CD14-positive monocyte (primary cell): ENCODE measurements at regions not wholly inside any gene's neighbourhood (a gene's known extent, or its start where the extent isn't known, plus 50 kb on each side); places are given as distances from the start of the nearest gene placed in this dataset.

ENCODE experiments used
- DNase-seq, 3 donors: peaks; one replicate each; pipeline ENCODE4 v3.0.0-alpha.2; 2011 to 2022
- H2AFZ ChIP-seq: 2 replicates; pipeline ENCODE4 v1.6.0; 2012; ENCODE audit warnings: mild to moderate bottlenecking, low read depth, low read length, inconsistent platforms; ENCODE audit not compliant: insufficient read depth, poor library complexity, severe bottlenecking
- H3K27ac ChIP-seq, 2 donors: 1 replicate in 1 of 2; 2 replicates in 1 of 2; pipeline ENCODE4 v1.5.1; 2012 to 2013; ENCODE audit warnings: low read length in 2 of 2, control low read depth in 1 of 2, inconsistent platforms in 1 of 2, low read depth in 1 of 2, mild to moderate bottlenecking in 1 of 2
- H3K27me3 ChIP-seq, 2 donors: one replicate each; pipeline versions ENCODE4 v1.6.0 to v1.6.1; 2011 to 2013; ENCODE audit warnings: low read length in 2 of 2; ENCODE audit not compliant: control insufficient read depth in 2 of 2, insufficient read depth in 2 of 2
- H3K36me3 ChIP-seq, 2 donors: replicated peaks in 1 of 2; 1 replicate in 1 of 2; 2 replicates in 1 of 2; pipeline versions ENCODE4 v1.5.1 to v1.6.1; 2012 to 2013; ENCODE audit warnings: low read length in 2 of 2, control low read depth in 1 of 2, inconsistent platforms in 1 of 2, mild to moderate bottlenecking in 1 of 2; ENCODE audit not compliant: insufficient read depth in 2 of 2, control insufficient read depth in 1 of 2
- H3K4me1 ChIP-seq, 2 donors: 1 replicate in 1 of 2; 2 replicates in 1 of 2; pipeline versions ENCODE4 v1.5.1 to v1.6.1; 2012 to 2013; ENCODE audit warnings: low read length in 2 of 2, control low read depth in 1 of 2, inconsistent platforms in 1 of 2, mild to moderate bottlenecking in 1 of 2, moderate library complexity in 1 of 2; ENCODE audit not compliant: insufficient read depth in 2 of 2, control insufficient read depth in 1 of 2
- H3K4me2 ChIP-seq: replicated peaks from 2 replicates; pipeline ENCODE3; 2012; ENCODE audit warnings: low read length, moderate library complexity, mild to moderate bottlenecking; ENCODE audit not compliant: poor library complexity, severe bottlenecking; ENCODE audit errors: extremely low read depth
- H3K4me3 ChIP-seq, 3 experiments: fragments of 200-600 bp in 1 of 3; sonication (generic) in 1 of 3; replicated peaks in 1 of 3; 1 replicate in 2 of 3; 2 replicates in 1 of 3; pipeline ENCODE4 v1.5.1; 2011 to 2013; ENCODE audit warnings: low read length in 3 of 3, mild to moderate bottlenecking in 3 of 3, control low read depth in 2 of 3, low read depth in 2 of 3, inconsistent platforms in 1 of 3, moderate library complexity in 1 of 3
- H3K79me2 ChIP-seq: 2 replicates; pipeline ENCODE4 v1.6.0; 2012; ENCODE audit warnings: mild to moderate bottlenecking, control low read depth, inconsistent platforms, low read length, moderate library complexity; ENCODE audit not compliant: insufficient read depth
- H3K9ac ChIP-seq: 2 replicates; pipeline ENCODE4 v1.6.0; 2017; ENCODE audit warnings: low read length, mild to moderate bottlenecking; ENCODE audit not compliant: insufficient read depth, poor library complexity, severe bottlenecking
- H3K9me3 ChIP-seq, 2 donors: replicated peaks in 1 of 2; 1 replicate in 1 of 2; 2 replicates in 1 of 2; pipeline versions ENCODE4 v1.5.1 to v1.6.1; 2012 to 2013; ENCODE audit warnings: low read length in 2 of 2, control low read depth in 1 of 2; ENCODE audit not compliant: control insufficient read depth in 1 of 2, insufficient read depth in 1 of 2
- H4K20me1 ChIP-seq: 2 replicates; pipeline ENCODE4 v1.6.0; 2012; ENCODE audit warnings: mild to moderate bottlenecking, low read length, control low read depth, moderate library complexity; ENCODE audit not compliant: insufficient read depth
- H3K27ac Mint-ChIP-seq, 7 donors: one replicate each; pipeline ENCODE4 v1.8.0; 2020; ENCODE audit warnings: mild to moderate bottlenecking in 7 of 7, mixed read lengths in 7 of 7, moderate library complexity in 6 of 7, inconsistent platforms in 2 of 7
- H3K27me3 Mint-ChIP-seq, 3 donors: one replicate each; pipeline ENCODE4 v1.8.0; 2021 to 2022; ENCODE audit warnings: low read depth in 3 of 3, mild to moderate bottlenecking in 3 of 3, mixed read lengths in 3 of 3, moderate library complexity in 3 of 3, inconsistent platforms in 1 of 3
- H3K36me3 Mint-ChIP-seq, 2 donors: one replicate each; pipeline ENCODE4 v1.8.0; 2020; ENCODE audit warnings: mixed read lengths in 2 of 2, inconsistent platforms in 1 of 2, mild to moderate bottlenecking in 1 of 2
- H3K4me1 Mint-ChIP-seq: one replicate; pipeline ENCODE4 v1.8.0; 2020; ENCODE audit warnings: mild to moderate bottlenecking, mixed read lengths
- H3K4me3 Mint-ChIP-seq, 2 donors: one replicate each; pipeline ENCODE4 v1.8.0; 2020; ENCODE audit warnings: mild to moderate bottlenecking in 2 of 2, mixed read lengths in 2 of 2, moderate library complexity in 1 of 2
- H3K9me3 Mint-ChIP-seq, 7 donors: one replicate each; pipeline ENCODE4 v1.8.0; 2020 to 2022; ENCODE audit warnings: mixed read lengths in 7 of 7, mild to moderate bottlenecking in 6 of 7, moderate library complexity in 6 of 7, inconsistent platforms in 2 of 7
- CTCF ChIP-seq: fragments of 200-600 bp; IDR thresholded peaks from one replicate; pipeline ENCODE4 v1.8.0; 2022; ENCODE audit warnings: antibody characterized with exemption, mild to moderate bottlenecking
- WGBS: methylation state at CpG from one replicate; pipeline ENCODE4 v1.1.5; 2013; ENCODE audit warnings: missing lambda C conversion rate; ENCODE audit not compliant: insufficient coverage; 5-methylcytosine and 5-hydroxymethylcytosine counted together
- intact Hi-C, 2 donors: fragments of 100-400 bp; cut with micrococcal nuclease; formaldehyde crosslinking; loops; one replicate each; pipeline versions ENCODE4 v1.15.0 to v1.15.1; 2023

- Histone ChIP-seq H3K79me2 (no peaks in the 10 kb centered on the region), H3K4me3 (no peak overlapping the region), H2AFZ (no peak overlapping the region), H4K20me1 (no peaks in the 10 kb centered on the region), H3K27me3 (no peaks in the 10 kb centered on the region), H3K27ac (no peak overlapping the region), H3K4me2 (no peak overlapping the region), H3K9me3 (peaks cover 11 to 23% of the 10 kb centered on the region in 2 donors), H3K4me1 (no peaks in the 10 kb centered on the region), H3K36me3 (no peaks in the 10 kb centered on the region), H3K9ac (no peak overlapping the region)
- Mint-ChIP-seq H3K27me3 (peaks cover 3 to 8% (median 3%) of the 10 kb centered on the region in 3 donors), H3K4me1 (no peaks in the 10 kb centered on the region), H3K36me3 (no peaks in the 10 kb centered on the region), H3K4me3 (no peak overlapping the region), H3K9me3 (peaks cover 22 to 35% (median 31%) of the 10 kb centered on the region in 7 donors), H3K27ac (no peak overlapping the region)
- DNase-seq: no peak
- TF ChIP-seq CTCF: no peak
- WGBS: 95% methylated on average over 4 of the region's 4 CpGs
- intact Hi-C loops: no loop called here
Observed at GRCh38 chr10:78327778-78328591, 294.3 kb downstream of the RPS24 start.

- peaks cover 2 to 8% (median 3%) of the 10 kb centered on the region in 3 donors for H3K27me3 Mint-ChIP-seq
- no peak overlapping the region for H3K4me2 ChIP-seq
- DNase-seq: no peak
Observed at GRCh38 chr10:78328592-78329404, 295.1 kb downstream of the RPS24 start.

More at GRCh38 chr10:78328592-78329404, 295.1 kb downstream of the RPS24 start:
- peaks cover 22 to 33% (median 30%) of the 10 kb centered on the region in 7 donors for H3K9me3 Mint-ChIP-seq
- H4K20me1 ChIP-seq: no peaks in the 10 kb centered on the region
- no peaks in the 10 kb centered on the region for H3K36me3 Mint-ChIP-seq
- peaks cover 11 to 23% of the 10 kb centered on the region in 2 donors for H3K9me3 ChIP-seq
- no peaks in the 10 kb centered on the region for H3K79me2 ChIP-seq
- H3K27ac Mint-ChIP-seq: no peak overlapping the region
- H3K4me1 Mint-ChIP-seq: no peaks in the 10 kb centered on the region
- no peak overlapping the region for H3K4me3 Mint-ChIP-seq
- no peak overlapping the region for H3K4me3 ChIP-seq
- H3K36me3 ChIP-seq: no peaks in the 10 kb centered on the region
- H3K27me3 ChIP-seq: no peaks in the 10 kb centered on the region
- H3K27ac ChIP-seq: no peak overlapping the region
- 93% methylated on average over 3 of the region's 10 CpGs for WGBS
- no peak overlapping the region for H3K9ac ChIP-seq
- H2AFZ ChIP-seq: no peak overlapping the region
- no peaks in the 10 kb centered on the region for H3K4me1 ChIP-seq
- intact Hi-C loops: no loop called here
- TF ChIP-seq CTCF: no peak
